MM.1S (cell line): ENCODE measurements at regions not wholly inside any gene's neighbourhood (a gene's known extent, or its start where the extent isn't known, plus 50 kb on each side); places are given as distances from the start of the nearest gene placed in this dataset.

ENCODE experiments used
- DNase-seq: peaks from one replicate; pipeline ENCODE4 v3.0.0-alpha.2; 2015
- H2AFZ ChIP-seq: fragments of 300-600 bp; sonication (generic); 2 replicates; pipeline ENCODE4 v1.6.0; 2016; ENCODE audit warnings: antibody characterized with exemption, low read length
- H3F3A ChIP-seq: fragments of 300-600 bp; sonication (generic); 2 replicates; pipeline ENCODE4 v1.6.1; 2016; ENCODE audit warnings: mild to moderate bottlenecking, antibody characterized with exemption, low read length, moderate library complexity, mixed read lengths; ENCODE audit not compliant: insufficient read depth
- H3K27ac ChIP-seq: fragments of 300-600 bp; sonication (generic); 2 replicates; pipeline ENCODE4 v1.5.1; 2016; ENCODE audit warnings: mild to moderate bottlenecking, low read length
- H3K27me3 ChIP-seq: fragments of 300-600 bp; sonication (generic); replicated peaks from 2 replicates; pipeline ENCODE4 v1.6.0; 2016; ENCODE audit warnings: low read length; ENCODE audit not compliant: insufficient read depth
- H3K36me3 ChIP-seq: fragments of 300-600 bp; sonication (generic); replicated peaks from 2 replicates; pipeline ENCODE4 v1.6.1; 2016; ENCODE audit warnings: mild to moderate bottlenecking, low read length, mixed read lengths; ENCODE audit not compliant: insufficient read depth
- H3K4me1 ChIP-seq: fragments of 300-600 bp; sonication (generic); 2 replicates; pipeline ENCODE4 v1.6.1; 2016; ENCODE audit warnings: low read length, mixed read lengths
- H3K4me2 ChIP-seq: fragments of 300-600 bp; sonication (generic); 2 replicates; pipeline ENCODE4 v1.6.0; 2016; ENCODE audit warnings: low read depth, low read length
- H3K4me3 ChIP-seq: fragments of 300-600 bp; sonication (generic); 2 replicates; pipeline ENCODE4 v1.5.1; 2016; ENCODE audit warnings: low read length, mixed read lengths
- H3K79me2 ChIP-seq: fragments of 300-600 bp; sonication (generic); 2 replicates; pipeline ENCODE4 v1.6.1; 2016; ENCODE audit warnings: mixed run types, low read length, mixed read lengths
- H3K9ac ChIP-seq: fragments of 300-600 bp; sonication (generic); 2 replicates; pipeline ENCODE4 v1.6.1; 2016; ENCODE audit warnings: low read length, mixed read lengths
- H3K9me2 ChIP-seq: fragments of 300-600 bp; sonication (generic); replicated peaks from 2 replicates; pipeline ENCODE4 v1.6.1; 2016; ENCODE audit warnings: mild to moderate bottlenecking, low read length, mixed read lengths; ENCODE audit not compliant: insufficient read depth
- H3K9me3 ChIP-seq: fragments of 300-600 bp; sonication (generic); replicated peaks from 2 replicates; pipeline ENCODE4 v1.6.1; 2016; ENCODE audit warnings: mild to moderate bottlenecking, low read length, mixed read lengths; ENCODE audit not compliant: insufficient read depth
- H4K20me1 ChIP-seq: fragments of 300-600 bp; sonication (generic); 2 replicates; pipeline ENCODE4 v1.6.1; 2016; ENCODE audit warnings: mild to moderate bottlenecking, low read length, moderate library complexity, mixed read lengths; ENCODE audit not compliant: insufficient read depth
- CTCF ChIP-seq: fragments of 300-600 bp; sonication (generic); IDR thresholded peaks from 2 replicates; pipeline ENCODE4 v1.5.1; 2016; ENCODE audit warnings: antibody characterized with exemption, low read length, mixed read lengths
- EZH2 ChIP-seq: fragments of 300-600 bp; sonication (generic); optimal IDR thresholded peaks from 2 replicates; pipeline ENCODE3; 2017; ENCODE audit warnings: low read depth, mild to moderate bottlenecking, antibody characterized with exemption, low read length, mixed read lengths
- EZH2phosphoT487 ChIP-seq: fragments of 300-600 bp; sonication (generic); IDR thresholded peaks from 2 replicates; pipeline ENCODE4 v1.6.1; 2018; ENCODE audit warnings: antibody characterized with exemption, low read length

GRCh38 chr6:105780146-105780860, 305.8 kb upstream of the PRDM1 start:
- Histone ChIP-seq H3K27me3 (no peaks in the 10 kb centered on the region), H3K36me3 (no peaks in the 10 kb centered on the region), H4K20me1 (no peaks in the 10 kb centered on the region), H3K4me3 (no peak overlapping the region), H3K9ac (no peak overlapping the region), H3K79me2 (no peaks in the 10 kb centered on the region), H3K9me3 (no peaks in the 10 kb centered on the region), H3K4me1 (peaks cover 29% of the 10 kb centered on the region), H3K27ac (peak overlapping the region; percentile 93), H2AFZ (no peak overlapping the region), H3F3A (peaks cover 11% of the 10 kb centered on the region; the same call in 1 of the 2 replicates), H3K4me2 (peak overlapping the region; percentile 55), H3K9me2 (no peaks in the 10 kb centered on the region)
- TF ChIP-seq EZH2phosphoT487 (no peak), CTCF (no peak), EZH2 (no peak)
- DNase-seq, result peak; percentile 93

- H3K79me2 ChIP-seq, result no peaks in the 10 kb centered on the region
- H4K20me1 ChIP-seq, result no peaks in the 10 kb centered on the region
- H3K27me3 ChIP-seq, result no peaks in the 10 kb centered on the region
- H3K4me1 ChIP-seq, result peaks cover 37% of the 10 kb centered on the region
- no peaks in the 10 kb centered on the region for H3K36me3 ChIP-seq
- H3K9me3 ChIP-seq, result no peaks in the 10 kb centered on the region
- H3K4me2 ChIP-seq, result no peak overlapping the region
- H3K9ac ChIP-seq, result no peak overlapping the region
- H2AFZ ChIP-seq, result no peak overlapping the region
- H3F3A ChIP-seq, result peaks cover 11% of the 10 kb centered on the region
- no peak overlapping the region for H3K27ac ChIP-seq
- DNase-seq, result no peak
- H3K9me2 ChIP-seq, result no peaks in the 10 kb centered on the region
- no peak for TF ChIP-seq CTCF
- no peak overlapping the region for H3K4me3 ChIP-seq
These were observed 307.0 kb upstream of the PRDM1 start for GRCh38 chr6:105779110-105779509.

- TF ChIP-seq EZH2, result no peak
- TF ChIP-seq CTCF, result no peak
- no peak for TF ChIP-seq EZH2phosphoT487
- peaks cover 23% of the 10 kb centered on the region for H3K4me1 ChIP-seq
These were observed 311.0 kb upstream of the PRDM1 start for GRCh38 chr6:105775095-105775494.

More at GRCh38 chr6:105775095-105775494, 311.0 kb upstream of the PRDM1 start:
- Histone ChIP-seq H3K36me3 (no peaks in the 10 kb centered on the region), H3F3A (peaks cover 3% of the 10 kb centered on the region; the same call in 1 of the 2 replicates), H3K4me3 (no peak overlapping the region), H3K27me3 (no peaks in the 10 kb centered on the region), H3K9me3 (no peaks in the 10 kb centered on the region), H3K4me2 (no peak overlapping the region), H3K9me2 (no peaks in the 10 kb centered on the region), H2AFZ (no peak overlapping the region), H3K79me2 (no peaks in the 10 kb centered on the region), H4K20me1 (no peaks in the 10 kb centered on the region), H3K27ac (no peak overlapping the region), H3K9ac (no peak overlapping the region)
- no peak for DNase-seq
